BJ (cell line): ENCODE measurements at regions not wholly inside any gene's neighbourhood (a gene's known extent, or its start where the extent isn't known, plus 50 kb on each side); places are given as distances from the start of the nearest gene placed in this dataset.

ENCODE experiments used
- CTCF ChIA-PET: fragments of 350-600 bp; formaldehyde crosslinking; extraction: SDS; loops from one replicate; lab custom pipeline; 2021; ENCODE audit warnings: antibody characterized with exemption, inconsistent platforms; lab: Yijun Ruan, JAX
- POLR2A ChIA-PET: fragments of 300-600 bp; sonication (Branson Sonifier 250); formaldehyde crosslinking; extraction: SDS; loops from one replicate; lab custom pipeline; 2021; ENCODE audit warnings: antibody characterized with exemption; lab: Charles Lee
- DNase-seq: peaks from one replicate; pipeline ENCODE4 v3.0.0-alpha.2; 2011; ENCODE audit warnings: low read depth
- H3K27me3 ChIP-seq: 2 replicates; pipeline ENCODE4 v1.6.0; 2011; ENCODE audit warnings: low read length; ENCODE audit not compliant: control insufficient read depth, insufficient read depth
- H3K36me3 ChIP-seq: 2 replicates; pipeline ENCODE4 v1.5.1; 2011; ENCODE audit warnings: low read length; ENCODE audit not compliant: control insufficient read depth, insufficient read depth
- H3K4me3 ChIP-seq: 2 replicates; pipeline ENCODE4 v1.5.1; 2011; ENCODE audit warnings: low read depth, mild to moderate bottlenecking, control low read depth, low read length
- TF ChIP-seq, protein P1 (sequence below): IDR thresholded peaks from 2 replicates; pipeline ENCODE4 v1.5.1; 2011; ENCODE audit warnings: low read depth, mild to moderate bottlenecking, control low read depth, inconsistent platforms, low read length, moderate library complexity; ENCODE audit not compliant: insufficient read depth

DNA sequence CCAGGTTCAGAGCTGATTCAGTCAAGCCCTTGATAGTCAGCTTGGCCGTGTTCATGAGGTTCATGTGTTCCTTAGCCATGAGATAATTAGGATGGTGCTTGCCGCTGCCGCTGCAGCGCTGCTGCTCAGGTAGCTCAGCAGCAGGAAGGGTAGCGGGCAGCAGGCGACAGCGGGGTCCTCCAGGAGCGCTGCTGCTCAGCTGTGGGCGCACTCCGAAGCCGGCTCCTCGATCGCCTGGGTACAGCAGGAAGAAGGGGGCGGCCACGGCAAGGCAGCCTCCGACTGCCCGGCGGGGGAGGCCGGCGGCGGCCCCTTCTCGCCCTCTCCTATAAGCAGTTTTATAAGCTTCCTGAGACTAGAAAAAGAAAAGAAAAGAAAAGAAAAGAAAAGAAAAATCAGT lies 1253.6 kb downstream of the EFNA5 start:
- no peak for DNase-seq
- TF ChIP-seq, protein P1, sequence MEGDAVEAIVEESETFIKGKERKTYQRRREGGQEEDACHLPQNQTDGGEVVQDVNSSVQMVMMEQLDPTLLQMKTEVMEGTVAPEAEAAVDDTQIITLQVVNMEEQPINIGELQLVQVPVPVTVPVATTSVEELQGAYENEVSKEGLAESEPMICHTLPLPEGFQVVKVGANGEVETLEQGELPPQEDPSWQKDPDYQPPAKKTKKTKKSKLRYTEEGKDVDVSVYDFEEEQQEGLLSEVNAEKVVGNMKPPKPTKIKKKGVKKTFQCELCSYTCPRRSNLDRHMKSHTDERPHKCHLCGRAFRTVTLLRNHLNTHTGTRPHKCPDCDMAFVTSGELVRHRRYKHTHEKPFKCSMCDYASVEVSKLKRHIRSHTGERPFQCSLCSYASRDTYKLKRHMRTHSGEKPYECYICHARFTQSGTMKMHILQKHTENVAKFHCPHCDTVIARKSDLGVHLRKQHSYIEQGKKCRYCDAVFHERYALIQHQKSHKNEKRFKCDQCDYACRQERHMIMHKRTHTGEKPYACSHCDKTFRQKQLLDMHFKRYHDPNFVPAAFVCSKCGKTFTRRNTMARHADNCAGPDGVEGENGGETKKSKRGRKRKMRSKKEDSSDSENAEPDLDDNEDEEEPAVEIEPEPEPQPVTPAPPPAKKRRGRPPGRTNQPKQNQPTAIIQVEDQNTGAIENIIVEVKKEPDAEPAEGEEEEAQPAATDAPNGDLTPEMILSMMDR: no peak
- POLR2A ChIA-PET: no interaction called here
- Histone ChIP-seq H3K27me3 (no peaks in the 10 kb centered on the region), H3K36me3 (no peaks in the 10 kb centered on the region), H3K4me3 (no peak overlapping the region)
- CTCF ChIA-PET: no interaction called here

DNA sequence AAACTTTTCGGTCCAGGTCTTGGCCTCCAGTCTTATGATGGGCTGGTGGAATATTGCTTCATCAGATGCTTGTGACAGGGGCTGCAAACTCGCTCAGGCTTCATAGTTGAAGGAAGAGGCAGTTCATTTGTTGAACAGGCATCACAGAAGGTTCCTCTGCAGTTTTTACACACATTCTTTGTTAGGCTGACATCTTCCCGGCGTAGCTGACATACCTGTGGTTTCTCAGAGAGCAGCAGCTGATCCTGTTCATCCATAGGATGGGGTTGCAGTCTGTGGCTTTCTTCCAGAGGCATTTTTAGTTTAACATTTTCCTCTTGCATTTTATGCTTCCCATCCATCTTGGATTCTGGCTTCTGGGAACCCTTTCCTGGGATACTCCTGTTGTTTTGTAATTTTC lies 1255.2 kb downstream of the EFNA5 start:
- ChIA-PET CTCF (no interaction called here), POLR2A (no interaction called here)
- Histone ChIP-seq H3K27me3 (no peaks in the 10 kb centered on the region), H3K4me3 (no peak overlapping the region), H3K36me3 (no peaks in the 10 kb centered on the region)
- peak; percentile 73 for DNase-seq
- TF ChIP-seq, protein P1: no peak

DNA sequence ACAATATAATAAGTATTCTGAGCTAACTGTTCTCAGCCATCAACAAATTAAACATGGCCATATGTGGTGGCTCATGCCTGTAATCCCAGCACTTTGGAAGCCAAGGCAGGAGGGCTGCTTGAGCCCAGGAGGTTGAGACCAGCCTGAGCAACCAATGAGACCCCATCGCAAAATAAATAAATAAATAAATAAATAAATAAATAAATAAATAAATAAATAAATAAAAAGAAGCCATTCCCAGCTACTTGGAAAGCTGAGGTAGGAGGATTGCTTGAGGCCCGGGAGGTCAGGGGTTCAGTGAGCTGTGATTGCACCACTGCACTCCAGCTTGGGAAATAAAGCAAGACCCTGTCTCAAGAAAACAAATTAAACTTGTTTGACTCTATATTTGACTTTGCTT lies 1256.4 kb downstream of the EFNA5 start:
- Histone ChIP-seq H3K27me3 (no peaks in the 10 kb centered on the region), H3K4me3 (no peak overlapping the region), H3K36me3 (no peaks in the 10 kb centered on the region)
- CTCF ChIA-PET: no interaction called here
- TF ChIP-seq, protein P1: no peak
- DNase-seq: no peak
- POLR2A ChIA-PET: no interaction called here

DNA sequence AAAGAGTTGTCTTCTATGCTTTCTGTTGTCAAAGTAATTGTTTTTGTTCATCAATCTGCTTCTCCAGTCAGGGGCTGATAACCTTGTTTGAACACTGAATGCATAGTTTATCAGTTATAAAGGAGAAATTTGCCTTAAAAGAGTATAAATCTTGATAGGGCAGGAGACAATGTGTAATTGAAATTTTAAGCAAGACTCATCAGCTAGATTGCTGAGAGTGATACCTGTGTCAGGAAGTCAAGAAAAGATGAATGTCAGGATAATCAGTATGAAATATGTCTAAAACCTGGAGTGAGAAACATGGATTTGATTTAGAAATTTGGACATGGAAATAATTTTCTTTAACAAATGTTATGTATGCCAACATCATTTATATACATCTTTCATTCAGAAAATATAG lies 1258.1 kb downstream of the EFNA5 start:
- ChIA-PET CTCF (no interaction called here), POLR2A (no interaction called here)
- TF ChIP-seq, protein P1: no peak
- H3K27me3 ChIP-seq: no peaks in the 10 kb centered on the region
- no peak for DNase-seq
- no peaks in the 10 kb centered on the region for H3K36me3 ChIP-seq
- no peak overlapping the region for H3K4me3 ChIP-seq

DNA sequence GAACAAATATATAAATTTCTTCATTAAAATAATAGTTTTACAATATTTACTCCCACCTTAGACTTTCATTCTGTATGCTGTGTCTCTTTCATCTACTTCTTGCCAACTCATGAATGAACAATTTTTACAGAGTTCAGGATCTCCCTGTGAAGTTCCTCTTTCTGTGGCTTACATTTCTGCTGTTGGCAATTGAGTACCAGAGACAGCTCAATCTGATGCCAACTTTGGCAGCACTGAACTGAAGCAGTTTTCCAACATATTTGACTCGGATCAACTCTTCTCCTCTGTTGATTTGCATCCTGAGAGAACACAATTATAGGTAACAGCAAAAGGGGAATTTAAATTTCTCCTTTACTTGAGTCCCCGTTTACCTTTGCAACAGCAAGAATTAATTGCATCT lies 1262.2 kb downstream of the EFNA5 start:
- no peak for DNase-seq
- TF ChIP-seq, protein P1: no peak
- H3K36me3 ChIP-seq: no peaks in the 10 kb centered on the region
- no peaks in the 10 kb centered on the region for H3K27me3 ChIP-seq
- ChIA-PET CTCF (no interaction called here), POLR2A (no interaction called here)
- H3K4me3 ChIP-seq: no peak overlapping the region
